Hematopoietic multipotent progenitor cell treated with erythropoietin and hydrocortisone succinate and interleukin-3 and kit ligand, for 15 days (in vitro differentiated cells): ENCODE measurements at regions not wholly inside any gene's neighbourhood (a gene's known extent, or its start where the extent isn't known, plus 50 kb on each side); places are given as distances from the start of the nearest gene placed in this dataset.
"Not testable (repeated sequence)": the region's sequence is repeated elsewhere in the genome, so short reads cannot be mapped to it uniquely, and the experiment has no call there.

Experiments
- DNase-seq: peaks from one replicate; pipeline ENCODE4 v3.0.0-alpha.2; 2015; ENCODE audit warnings: low spot score

DNA sequence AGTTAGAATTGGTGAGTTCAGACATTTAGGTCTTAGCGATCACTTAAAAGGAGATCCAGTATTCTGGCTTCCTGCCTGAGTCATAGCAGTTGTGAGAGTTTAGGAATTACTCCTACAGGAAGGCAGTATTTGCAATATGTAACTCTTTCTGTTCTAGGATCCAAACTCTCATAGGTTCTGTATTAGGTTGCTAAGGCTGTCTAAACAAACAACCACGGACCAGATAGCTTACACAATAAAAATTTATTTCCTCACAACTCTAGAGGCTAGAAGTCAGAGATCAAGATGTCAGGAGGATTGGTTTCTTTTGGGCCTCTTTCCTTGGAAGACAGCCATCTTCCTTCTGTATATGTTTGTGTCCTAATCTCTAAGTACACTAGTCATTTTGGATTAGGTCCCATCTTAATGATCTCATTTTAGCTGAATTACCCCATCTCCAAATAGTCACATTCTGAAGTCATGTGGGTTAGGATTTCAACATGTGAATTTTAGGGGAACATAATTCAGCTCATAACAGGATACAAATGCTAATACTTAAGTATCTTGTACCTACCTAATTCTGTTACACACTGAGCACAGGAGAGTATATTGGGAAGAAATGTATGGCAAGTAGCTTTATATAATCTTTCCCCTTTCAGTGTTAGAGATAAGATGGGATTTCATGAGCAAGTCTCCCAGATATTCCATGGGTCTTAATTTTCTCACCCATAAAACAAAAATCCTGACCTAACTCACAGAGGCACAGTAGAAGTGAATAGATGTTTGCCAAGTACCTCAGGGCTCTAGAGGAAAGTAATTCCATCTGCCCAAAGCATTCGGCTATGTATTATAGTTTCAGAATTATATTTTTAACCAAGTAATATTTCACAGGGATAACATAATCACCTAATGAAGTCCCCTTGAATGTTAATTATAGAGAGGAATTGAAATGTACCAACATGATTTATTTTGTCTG lies 144.4 kb downstream of the PTBP2 start:
- no peak for DNase-seq

DNA sequence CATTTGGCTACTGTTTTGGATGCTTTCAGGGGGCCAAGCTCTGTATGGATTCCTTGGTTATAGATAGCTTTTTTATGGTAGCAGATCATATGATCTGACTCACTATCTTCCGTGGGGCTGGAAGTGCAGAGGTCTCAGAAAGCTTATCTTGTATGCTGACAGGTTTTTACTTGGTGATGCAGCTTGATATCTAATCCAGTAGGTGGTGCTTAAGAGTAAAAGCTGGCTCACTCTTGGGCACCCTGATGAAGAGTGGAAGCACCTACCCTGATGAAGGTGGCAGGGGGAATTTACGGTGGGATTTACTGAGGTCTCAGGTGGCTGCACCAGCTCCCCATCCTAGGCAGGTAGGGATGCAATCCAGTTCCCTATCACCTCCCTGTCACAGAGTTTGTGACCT lies 151.2 kb downstream of the PTBP2 start:
- DNase-seq, result no peak

DNA sequence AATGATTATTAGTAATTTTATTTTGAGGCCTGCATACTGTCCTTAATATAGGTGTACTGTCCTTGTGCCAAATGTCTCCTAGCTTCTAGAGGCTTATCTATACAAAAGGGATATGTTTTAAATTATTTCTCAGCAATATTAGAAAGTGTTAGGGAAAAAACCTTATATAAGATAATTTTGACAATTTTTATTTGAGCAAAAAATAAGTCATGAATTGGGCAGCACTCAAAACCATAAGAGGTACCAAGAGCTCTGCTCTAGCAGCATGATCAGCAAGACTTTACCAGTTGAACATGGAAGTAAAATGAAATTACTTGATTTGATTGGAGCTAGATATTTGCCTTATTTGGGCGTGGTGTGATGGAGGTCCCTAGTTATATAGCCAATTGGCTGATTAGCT lies 157.1 kb downstream of the PTBP2 start:
- no peak for DNase-seq

DNA sequence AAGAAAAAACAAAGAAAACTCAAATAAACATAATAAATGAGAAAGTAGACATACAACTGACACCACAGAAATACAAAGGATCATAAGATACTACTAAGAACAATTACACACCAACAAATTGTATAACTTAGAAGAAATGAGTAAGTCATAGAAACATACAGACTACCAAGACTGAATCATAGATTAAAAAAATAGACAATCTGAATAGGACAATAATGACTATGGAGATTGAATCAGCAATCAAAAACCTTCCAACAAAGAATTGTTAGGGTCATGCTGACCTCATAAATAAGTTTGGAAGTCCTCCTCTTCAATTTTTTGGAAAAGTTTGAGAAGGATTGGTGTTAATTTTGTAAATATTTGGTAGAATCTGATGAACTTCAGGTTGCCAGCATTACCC lies 159.0 kb downstream of the PTBP2 start:
- no peak for DNase-seq

DNA sequence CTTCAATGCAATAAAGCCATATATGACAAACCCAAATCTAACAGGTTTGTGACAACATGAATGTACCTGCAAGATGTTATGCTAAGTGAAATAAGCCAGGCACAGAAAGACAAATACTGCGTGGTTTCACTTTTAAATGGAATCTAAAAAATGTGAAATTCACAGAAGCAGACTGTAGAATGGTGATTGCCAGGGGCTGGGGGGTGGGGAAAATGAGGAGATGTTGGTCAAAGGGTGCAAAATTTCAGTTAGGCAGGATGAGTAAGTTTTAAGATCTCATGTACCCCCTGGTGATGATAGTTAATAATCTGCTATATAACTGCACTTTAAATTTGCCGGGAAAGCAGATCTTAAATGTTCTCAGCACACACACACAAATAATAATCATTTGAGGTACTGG lies 160.5 kb downstream of the PTBP2 start:
- DNase-seq, result no peak

DNA sequence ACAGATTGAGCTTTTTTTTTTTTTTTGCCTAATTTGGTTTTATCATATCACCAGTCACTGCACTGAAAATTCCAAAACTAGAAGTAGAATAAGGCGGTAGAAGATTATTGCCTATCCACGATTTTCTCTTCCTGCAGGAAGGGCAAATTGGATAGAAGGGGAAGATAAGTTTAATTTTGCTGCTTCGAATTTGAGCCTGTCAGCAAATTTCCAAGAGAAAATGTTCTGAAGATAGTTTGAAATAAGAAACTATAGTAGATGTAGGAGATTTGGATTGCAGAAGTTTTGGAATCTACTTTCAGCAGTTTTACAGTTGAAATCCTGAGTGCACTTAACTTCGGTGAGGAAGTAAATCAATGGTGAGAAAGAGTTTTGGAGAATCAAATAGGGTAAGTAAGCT lies 164.9 kb downstream of the PTBP2 start:
- DNase-seq, result no peak

DNA sequence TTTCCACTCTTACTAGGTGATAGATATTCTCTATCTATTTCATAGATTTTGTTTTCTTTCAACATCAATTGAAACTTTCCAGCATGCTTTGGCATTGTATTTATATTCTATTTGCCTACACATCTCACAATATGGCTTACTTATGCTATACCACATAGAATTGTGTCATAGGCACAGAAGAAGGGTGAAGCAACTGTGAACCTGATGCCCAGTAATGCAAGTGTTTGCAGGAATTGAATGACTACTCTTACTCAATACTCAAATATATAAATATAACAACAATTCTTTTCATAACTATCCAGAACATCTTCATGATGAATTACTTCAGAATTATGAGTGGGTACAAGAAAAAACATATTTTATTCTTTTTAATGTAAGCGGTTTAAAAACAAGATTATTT lies 165.9 kb downstream of the PTBP2 start:
- no peak for DNase-seq

DNA sequence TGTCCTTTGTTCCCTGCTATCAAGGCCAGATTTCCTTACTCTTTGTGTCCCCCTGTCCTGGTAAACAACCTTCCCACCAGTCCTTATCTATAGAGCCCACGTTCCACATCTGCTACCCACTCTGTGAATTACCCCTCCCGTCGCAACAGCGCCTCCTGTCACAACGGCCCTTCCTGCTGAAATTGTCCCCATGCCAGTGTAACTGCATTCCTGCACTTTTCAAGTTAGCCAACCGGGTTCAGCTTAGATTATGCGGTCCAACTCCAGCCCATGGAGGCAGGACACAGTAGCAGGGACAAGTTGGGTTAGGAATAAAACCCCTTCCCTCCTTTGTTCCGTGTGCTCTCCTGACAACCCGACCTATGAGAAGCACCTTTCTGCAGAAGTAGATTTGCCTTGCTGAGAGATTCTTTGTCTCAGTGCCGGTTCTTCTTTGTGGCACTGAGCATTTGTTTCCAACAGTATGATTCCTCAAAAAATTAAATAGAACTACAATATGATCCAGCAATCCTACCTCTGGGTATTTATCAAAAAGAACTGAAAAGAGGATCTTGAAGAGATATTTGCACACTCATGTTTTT lies 180.3 kb downstream of the PTBP2 start:
- no peak for DNase-seq

DNA sequence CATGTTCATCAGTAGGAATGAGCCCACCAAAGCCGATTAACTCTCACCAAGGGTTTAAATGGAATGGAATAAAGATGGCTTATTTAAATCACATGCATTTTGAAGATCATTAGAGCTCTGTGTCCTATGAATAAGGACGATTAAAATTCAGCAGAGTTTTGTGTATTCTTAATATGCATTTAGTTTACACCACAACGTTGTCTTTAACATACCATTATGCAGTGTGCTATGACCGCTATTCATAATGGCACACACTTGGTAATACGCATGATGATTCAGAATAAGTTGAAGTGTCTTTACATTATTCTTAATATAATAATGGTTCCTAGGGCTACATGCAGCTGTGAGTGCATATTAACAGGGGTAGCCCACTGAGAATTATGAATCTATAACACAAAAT lies 190.7 kb downstream of the PTBP2 start:
- no peak for DNase-seq

DNA sequence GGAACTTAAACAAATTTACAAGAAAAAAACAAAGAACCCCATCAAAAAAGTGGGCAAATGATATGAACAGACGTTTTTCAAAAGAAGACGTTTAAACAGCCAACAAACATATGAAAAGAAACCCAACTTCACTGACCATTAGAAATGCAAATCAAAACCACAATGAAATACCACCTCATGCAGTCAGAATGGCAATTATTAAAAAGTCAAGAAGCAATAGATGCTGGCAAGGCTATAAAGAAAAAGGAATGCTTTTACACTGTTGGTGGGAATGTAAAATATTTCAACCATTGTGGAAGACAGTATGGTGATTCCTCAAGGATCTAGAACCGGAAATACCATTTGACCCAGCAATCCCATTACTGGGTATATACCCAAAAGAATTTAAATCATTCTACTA lies 194.1 kb downstream of the PTBP2 start:
- not testable (repeated sequence) for DNase-seq

DNA sequence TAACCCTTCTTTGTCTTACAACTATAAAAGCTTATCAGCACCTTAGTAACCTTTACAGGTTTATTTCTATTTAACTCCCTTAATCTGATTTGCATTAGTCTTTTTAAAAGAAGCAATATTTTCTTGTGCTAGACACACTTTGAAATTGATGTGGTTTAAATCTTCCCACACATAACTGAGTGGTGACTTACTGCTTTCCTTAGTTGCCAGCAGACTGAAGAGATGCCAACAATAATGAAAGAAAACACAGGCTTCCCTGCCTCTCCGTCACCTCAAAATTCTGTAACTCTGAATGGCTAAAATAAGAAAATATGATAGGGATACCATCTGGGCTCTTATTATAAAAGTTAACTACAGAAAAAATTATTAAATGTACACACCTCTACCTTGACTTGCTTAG lies 196.8 kb downstream of the PTBP2 start:
- no peak for DNase-seq

DNA sequence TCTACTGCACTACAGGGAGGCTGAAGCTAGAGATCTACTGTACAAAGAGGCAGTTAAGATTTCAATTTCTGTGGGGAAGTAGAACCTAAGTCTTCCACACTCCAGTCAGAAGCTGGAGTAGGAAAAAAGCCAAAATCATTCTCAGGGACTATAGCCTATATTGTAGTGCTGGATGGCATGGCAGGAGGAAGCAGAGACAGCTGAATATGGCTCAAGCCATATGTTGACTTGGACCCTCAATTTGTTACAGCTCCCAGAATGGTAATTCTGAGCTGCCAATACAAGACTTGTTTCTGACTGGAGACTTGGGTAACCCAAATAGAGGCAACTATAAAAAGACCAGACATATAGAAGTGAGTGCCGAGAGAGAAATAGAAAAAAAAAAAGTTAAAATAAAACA lies 200.6 kb downstream of the PTBP2 start:
- no peak for DNase-seq

DNA sequence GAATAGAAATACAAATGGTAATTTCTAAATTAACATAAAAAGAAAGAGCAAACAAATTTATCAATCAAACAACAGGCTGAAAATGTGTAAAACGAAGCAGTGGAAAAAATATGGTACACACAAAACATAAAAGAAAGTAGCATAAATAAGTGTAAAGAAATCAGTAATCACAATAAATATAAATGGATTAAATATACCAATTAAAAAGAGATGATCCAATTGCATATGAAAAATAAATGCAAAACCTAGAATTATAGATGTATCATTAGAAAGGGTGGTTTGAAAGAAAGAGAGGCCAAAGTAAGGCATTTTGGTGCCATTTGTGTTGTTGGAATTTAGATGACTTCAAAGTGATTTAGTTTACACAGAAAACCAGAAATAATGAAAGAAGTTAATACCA lies 202.2 kb downstream of the PTBP2 start:
- DNase-seq, result no peak

DNA sequence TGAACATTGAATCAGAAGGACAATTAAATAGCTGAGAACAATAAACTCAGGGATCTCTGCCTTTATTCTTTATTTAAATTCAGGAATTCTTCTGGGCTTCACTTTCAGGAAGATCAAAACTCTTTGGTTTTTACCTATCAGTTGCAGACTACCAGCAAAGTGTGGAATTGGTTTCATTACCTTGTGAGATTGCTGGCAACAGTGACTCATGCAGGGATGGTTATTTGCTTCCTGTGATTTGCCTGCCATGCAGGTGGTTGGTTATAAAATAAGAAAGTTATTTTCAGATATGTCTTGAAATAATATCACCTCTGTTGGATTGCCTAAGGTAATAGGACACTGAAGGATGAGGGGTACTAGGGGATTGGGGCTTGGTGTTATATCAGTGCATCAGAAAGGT lies 204.6 kb downstream of the PTBP2 start:
- no peak for DNase-seq

DNA sequence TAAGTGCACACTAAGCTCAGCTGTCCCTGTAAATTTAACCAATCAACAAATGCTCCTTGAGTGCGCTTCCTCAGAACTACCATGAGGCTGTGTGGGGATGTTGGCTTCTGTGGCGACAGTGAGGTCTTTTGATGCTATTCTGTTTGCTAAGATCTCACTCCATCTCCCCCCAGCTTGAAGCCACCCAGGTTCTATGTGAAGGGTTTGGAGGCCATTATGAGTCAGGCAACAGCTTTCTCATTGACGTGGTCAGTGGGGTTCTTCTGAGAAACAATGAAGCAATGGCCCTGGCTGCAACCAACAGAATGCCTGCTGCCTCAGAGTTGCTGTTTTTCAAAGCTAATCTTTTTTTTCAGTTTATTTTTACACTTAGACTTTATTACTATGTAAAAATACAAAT lies 205.5 kb downstream of the PTBP2 start:
- no peak for DNase-seq

DNA sequence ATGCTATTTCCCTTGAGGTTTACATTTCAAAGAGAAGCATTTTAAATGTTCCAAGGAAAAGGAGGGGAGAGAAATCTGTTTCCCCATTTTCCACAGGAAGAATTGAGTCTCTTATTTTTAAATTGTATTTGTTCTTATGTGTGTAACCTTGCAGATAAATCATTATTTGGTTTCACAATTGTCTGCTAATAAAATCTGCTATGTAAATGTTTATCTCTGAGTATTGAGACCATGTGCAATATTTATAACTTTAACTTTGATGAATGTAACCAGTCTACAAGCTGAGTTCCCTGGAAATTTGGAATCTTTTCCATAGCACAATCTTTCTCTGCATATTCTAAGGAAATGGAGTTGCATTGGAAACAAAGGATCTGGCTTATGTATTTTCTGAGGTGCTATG lies 209.6 kb downstream of the PTBP2 start:
- no peak for DNase-seq

DNA sequence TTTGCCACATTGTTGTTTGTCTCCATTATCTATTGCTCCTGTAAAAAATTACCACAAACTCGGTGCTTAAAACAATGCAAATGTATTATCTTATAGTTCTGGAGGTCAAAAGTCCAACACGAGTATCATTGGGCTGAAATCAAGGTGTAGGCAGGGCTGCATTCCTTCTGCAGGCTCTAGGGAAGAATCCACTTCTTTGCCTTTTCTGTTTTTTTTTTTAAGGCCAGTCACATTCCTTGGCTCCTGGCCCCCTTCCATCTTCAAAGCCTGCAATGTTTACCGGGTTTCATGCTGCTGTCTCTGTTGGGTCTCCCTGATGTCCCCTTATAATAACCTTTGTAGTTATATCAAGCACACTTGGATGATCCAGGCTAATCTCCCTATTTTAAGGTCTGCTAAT lies 212.7 kb downstream of the PTBP2 start:
- DNase-seq, result no peak

DNA sequence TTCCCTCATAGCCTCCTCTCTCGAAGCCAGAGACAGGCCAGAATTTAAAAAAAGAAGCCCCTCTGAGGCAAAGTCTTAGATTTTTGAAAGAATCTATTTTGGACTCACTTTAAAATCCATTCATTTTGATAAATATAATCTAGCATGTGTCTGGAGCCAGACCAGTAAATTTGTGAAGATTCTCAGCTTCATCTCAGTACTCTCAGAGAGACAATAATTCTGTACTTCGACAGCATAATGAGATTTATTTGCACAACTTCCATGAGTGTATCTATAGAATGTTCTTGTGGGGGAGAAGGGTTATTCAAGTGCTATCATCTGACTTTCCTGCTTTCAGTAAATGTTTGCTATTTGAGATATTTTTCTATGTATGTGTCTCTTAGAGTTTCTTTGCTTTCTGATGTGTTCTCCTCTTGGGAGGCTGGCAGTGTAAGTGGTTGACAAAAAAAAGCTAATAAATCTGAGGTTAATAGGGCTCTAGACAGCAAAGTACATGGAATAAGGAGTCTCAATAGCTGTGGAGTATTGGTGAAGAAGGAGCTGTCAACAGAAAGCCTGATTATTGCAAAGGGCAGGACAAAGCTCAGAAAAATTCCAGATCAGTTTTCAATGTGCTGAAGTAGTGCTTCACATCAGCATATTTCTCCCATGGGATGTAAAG lies 223.0 kb downstream of the PTBP2 start:
- DNase-seq, result no peak

DNA sequence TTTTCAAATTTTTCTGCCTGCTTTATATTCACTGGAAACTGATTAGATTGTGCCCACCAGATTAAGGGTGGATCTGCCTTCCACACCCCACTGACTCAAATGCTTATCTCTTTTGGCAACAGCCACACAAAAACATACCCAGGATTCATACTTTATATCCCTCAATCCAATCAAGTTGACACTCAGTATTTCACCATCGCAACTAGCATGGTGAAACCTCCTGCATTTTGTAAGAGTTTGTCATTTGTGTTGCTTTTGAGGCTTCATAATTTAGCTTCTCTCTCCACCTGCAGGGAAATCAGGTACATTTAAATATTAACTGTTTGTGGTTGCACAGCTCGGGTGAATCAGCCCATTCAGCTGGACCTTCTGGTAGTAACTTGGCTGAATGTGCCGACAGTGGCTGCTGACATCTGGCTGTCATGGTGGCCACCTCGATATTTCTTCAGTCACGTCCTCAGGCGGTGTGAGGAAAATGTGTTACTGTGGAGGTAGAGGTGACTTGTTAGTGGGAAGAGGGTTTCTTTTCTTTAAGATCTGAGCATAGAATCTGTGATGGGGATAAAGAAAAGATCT lies 224.0 kb downstream of the PTBP2 start:
- no peak for DNase-seq

DNA sequence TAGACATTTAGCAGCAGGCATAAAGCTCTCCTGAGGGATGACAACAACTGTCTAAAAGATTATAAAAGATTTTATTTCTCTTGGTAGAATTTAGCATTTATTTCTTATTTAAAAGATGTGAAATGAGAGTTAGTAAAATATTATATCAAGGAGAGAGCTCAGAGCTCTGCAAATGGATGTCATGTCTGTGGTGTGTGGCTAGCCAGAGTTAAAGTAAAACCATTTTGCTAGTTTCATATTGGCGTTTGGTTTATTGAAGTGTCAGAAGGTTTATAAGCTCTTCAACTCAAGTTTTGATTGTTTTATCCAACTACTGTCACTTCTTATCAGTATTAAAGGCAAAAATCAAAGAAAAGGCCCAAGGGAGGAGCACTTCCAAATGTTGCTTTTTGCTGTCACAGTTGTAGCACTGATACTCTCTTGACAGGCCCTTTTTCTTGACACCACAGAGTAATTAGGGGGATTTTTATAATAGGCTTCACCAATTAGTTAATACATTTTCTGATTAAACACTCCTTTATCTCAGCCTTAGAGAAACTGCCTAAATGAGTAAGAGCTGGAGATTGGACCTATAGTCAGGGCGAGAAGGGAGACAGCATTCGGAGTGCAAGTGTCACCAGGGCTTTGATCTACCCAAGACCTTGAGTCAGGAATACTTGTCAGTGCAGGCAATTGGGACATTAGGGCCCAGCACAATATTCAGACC lies 233.9 kb downstream of the PTBP2 start:
- DNase-seq, result no peak

DNA sequence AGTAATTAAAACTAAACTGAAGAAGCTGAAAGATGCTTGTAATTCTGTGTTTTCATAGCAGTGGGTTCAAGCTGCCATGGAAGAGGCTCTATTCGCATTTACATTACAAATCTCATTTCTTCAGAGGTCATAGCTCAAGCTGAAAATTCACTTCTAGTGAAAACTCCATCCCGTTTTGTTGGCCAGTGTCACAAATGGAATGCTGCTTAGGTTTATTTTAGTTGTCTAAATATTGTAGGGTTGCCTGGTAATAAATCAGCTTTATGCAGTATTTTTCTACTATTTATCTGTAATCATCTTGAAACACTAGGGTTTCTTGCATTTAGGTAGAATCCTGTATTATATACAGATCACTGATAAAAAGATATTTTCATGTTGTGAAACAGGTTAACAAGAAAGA lies 240.6 kb downstream of the PTBP2 start:
- DNase-seq, result no peak

DNA sequence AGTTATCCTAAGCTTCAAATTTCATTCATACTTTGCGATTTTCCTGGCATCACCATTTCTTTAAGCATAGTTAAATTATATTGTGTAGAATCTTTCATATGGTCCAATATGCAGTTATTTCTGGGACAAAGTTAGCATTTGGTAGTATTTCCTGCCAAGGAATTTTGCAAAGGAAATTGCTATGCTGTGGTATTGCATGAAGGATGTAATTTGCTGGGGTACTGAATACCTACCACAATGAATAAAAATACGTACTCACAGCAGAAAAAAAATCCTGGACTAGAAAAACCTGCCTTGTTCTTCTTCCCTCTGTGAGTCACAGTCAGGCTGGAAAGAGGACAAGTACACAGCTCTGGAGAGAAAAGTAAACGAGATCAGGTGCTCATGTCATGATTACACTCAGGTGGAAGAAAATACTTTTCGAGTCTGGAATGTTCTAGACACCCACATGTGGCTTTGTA lies 241.2 kb downstream of the PTBP2 start:
- DNase-seq, result no peak
